ENCODE measurements at regions not wholly inside any gene's neighbourhood (a gene's known extent, or its start where the extent isn't known, plus 50 kb on each side); places are given as distances from the start of the nearest gene placed in this dataset.
"Not testable (repeated sequence)": the region's sequence is repeated elsewhere in the genome, so short reads cannot be mapped to it uniquely, and the experiment has no call there.

DNA sequence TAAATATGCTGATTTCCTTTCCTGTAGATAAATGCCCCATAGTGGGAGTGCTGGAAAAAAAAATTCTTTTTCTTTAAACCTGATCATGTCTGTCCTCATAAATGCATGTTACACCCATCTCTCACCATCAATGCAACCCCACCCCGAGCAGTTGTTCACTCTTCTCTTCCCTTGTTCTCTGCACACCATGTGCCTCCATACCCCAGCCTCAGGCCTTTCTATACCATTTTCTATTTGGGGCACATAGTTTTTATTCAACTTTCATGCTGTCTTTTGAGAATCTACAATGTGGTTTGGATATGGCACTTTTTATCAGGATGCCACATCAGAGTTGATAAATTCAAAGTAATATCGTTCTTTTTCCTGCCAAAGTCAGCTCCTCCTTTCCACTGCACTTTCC lies 202.6 kb downstream of the POTED start:
- not testable (repeated sequence) for DNase-seq (ENCODE audit: low read depth)

DNA sequence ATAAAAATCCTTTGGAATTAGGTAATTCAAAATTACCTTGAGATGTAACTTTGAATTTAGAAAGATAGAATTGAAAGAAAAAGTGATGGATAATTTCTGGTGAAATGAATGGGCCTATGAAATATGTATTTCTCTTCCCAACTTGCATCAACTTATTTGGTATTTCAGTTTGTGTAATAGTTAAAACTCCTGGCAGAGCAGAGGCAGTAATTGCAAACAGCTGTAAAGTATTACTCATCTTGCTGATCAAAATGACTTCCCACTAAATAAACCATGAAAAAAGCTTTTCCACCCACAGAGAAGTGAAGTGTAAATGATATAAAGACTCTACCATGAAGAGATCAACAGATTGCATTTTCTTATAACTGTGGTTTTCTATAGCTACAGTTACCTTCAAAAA lies 201.0 kb downstream of the POTED start:
- DNase-seq (ENCODE audit: low read depth) = not testable (repeated sequence)

DNA sequence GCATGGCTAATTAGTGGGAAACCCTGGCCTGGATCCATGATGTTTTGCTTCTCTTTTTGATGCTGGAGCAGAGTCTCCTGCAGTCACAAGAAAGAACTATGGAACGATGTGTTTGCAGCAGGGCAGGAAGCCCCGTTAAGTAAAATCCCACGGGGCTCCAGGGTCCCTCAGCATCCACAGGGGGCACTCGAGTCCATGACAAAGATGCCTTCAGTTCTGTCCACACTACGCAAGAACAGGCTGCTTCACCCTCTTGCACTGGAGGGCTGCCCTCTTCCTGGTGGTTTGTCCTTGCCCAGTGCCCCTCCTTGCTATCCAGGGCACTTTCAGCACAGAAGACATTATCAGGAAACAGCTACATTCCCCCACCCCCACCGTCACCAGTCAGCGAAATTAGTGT lies 196.9 kb downstream of the POTED start:
- DNase-seq (ENCODE audit: low read depth) = not testable (repeated sequence)

DNA sequence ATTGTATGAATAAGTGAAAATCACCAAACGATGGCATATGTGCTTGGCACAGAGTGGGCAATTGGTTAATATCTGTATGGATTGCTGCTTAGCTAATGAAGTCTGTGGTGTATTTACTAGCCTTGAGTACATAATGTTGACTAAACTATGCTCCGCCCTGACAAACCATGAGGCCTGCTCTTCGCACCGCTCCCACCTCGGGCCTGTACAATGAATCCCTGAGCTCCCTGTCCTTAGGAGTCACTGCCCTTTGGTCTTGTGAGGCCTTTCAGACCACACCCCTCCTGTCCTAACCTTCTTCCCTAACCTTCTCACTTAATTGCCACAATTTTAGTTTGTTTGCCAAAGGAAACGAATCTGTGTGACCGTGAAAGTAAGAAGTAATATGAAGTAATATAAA lies 193.2 kb downstream of the POTED start:
- not testable (repeated sequence) for DNase-seq (ENCODE audit: low read depth)
